ENCODE measurements at regions not wholly inside any gene's neighbourhood (a gene's known extent, or its start where the extent isn't known, plus 50 kb on each side); places are given as distances from the start of the nearest gene placed in this dataset.

GRCh38 chr2:236513956-236514355, 55.7 kb upstream of the ACKR3 start:
- Mint-ChIP-seq H3K9me3 (no peaks in the 10 kb centered on the region), H3K27me3 (peaks cover 28% of the 10 kb centered on the region), H3K4me3 (no peak overlapping the region), H3K27ac (no peak overlapping the region), H3K4me1 (peaks cover 4% of the 10 kb centered on the region), H3K36me3 (no peaks in the 10 kb centered on the region)
- DNase-seq = no peak
- CTCF ChIA-PET = interaction anchor here (0.6 to 8.0 kb wide), 15 partner anchors 9 to 515 kb away, joined by 3 to 214 read pairs (median 8); partner anchors contain the start of gene ACKR3

GRCh38 chr2:236516708-236517107, 52.9 kb upstream of the ACKR3 start:
- Mint-ChIP-seq H3K4me1 (peaks cover 3% of the 10 kb centered on the region), H3K36me3 (no peaks in the 10 kb centered on the region), H3K9me3 (no peaks in the 10 kb centered on the region), H3K27me3 (peaks cover 38% of the 10 kb centered on the region), H3K4me3 (no peak overlapping the region), H3K27ac (no peak overlapping the region)
- CTCF ChIA-PET = interaction anchor here (1.8 to 1.9 kb wide), 2 partner anchors 19 to 53 kb away, joined by 5 to 7 read pairs; partner anchors contain the start of gene ACKR3
- DNase-seq = no peak

GRCh38 chr2:236517251-236518031, 52.2 kb upstream of the ACKR3 start:
- Mint-ChIP-seq H3K27me3 (peaks cover 37% of the 10 kb centered on the region), H3K4me1 (peaks cover 3% of the 10 kb centered on the region), H3K9me3 (no peaks in the 10 kb centered on the region), H3K27ac (no peak overlapping the region), H3K4me3 (no peak overlapping the region), H3K36me3 (no peaks in the 10 kb centered on the region)
- DNase-seq = no peak
- CTCF ChIA-PET = interaction anchor here (1.8 to 1.9 kb wide), 2 partner anchors 18 to 52 kb away, joined by 5 to 7 read pairs; partner anchors contain the start of gene ACKR3
